ENCODE measurements at regions not wholly inside any gene's neighbourhood (a gene's known extent, or its start where the extent isn't known, plus 50 kb on each side); places are given as distances from the start of the nearest gene placed in this dataset.

DNA sequence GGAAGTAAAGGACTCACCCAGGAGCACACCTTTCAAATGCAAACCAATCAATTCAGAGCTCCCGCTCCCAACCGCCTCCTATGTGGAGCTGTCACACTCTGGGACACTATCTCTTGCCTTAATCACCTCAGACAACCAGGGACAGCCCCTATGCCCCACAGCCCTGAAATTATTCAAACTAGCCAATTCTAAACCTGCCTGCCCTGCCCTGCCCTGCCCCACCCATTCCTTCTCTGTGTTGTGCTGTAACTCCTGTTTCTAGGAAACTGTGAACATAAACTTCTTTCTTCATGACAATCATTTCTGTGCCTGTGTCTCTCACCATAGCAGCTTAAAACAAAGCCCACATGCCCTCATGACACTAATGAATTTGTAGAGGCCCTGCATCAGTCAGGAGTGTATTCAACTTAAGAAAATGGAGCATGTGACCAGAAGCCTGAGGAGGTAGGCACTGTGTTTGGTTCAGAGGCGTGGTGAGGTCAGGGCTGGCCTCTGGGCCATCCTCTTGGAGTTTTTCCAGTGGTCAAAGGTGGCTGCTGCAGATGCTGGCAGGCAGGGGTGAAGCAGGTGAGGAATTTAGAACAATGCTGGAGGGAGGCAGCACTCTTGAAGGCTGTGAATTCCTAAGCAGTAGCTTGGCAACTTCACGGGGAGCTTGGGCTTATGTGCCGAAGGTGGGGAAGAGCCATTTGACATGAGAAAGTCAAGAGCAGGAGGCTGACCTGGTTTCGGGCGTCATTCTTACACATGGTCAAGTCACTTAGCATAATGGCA, 74.5 kb downstream of the RHOU start:
- TF ChIP-seq, protein P1, sequence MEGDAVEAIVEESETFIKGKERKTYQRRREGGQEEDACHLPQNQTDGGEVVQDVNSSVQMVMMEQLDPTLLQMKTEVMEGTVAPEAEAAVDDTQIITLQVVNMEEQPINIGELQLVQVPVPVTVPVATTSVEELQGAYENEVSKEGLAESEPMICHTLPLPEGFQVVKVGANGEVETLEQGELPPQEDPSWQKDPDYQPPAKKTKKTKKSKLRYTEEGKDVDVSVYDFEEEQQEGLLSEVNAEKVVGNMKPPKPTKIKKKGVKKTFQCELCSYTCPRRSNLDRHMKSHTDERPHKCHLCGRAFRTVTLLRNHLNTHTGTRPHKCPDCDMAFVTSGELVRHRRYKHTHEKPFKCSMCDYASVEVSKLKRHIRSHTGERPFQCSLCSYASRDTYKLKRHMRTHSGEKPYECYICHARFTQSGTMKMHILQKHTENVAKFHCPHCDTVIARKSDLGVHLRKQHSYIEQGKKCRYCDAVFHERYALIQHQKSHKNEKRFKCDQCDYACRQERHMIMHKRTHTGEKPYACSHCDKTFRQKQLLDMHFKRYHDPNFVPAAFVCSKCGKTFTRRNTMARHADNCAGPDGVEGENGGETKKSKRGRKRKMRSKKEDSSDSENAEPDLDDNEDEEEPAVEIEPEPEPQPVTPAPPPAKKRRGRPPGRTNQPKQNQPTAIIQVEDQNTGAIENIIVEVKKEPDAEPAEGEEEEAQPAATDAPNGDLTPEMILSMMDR (IDR thresholded peaks at IDR 0.05) = no peak
- TF ChIP-seq, protein P2, sequence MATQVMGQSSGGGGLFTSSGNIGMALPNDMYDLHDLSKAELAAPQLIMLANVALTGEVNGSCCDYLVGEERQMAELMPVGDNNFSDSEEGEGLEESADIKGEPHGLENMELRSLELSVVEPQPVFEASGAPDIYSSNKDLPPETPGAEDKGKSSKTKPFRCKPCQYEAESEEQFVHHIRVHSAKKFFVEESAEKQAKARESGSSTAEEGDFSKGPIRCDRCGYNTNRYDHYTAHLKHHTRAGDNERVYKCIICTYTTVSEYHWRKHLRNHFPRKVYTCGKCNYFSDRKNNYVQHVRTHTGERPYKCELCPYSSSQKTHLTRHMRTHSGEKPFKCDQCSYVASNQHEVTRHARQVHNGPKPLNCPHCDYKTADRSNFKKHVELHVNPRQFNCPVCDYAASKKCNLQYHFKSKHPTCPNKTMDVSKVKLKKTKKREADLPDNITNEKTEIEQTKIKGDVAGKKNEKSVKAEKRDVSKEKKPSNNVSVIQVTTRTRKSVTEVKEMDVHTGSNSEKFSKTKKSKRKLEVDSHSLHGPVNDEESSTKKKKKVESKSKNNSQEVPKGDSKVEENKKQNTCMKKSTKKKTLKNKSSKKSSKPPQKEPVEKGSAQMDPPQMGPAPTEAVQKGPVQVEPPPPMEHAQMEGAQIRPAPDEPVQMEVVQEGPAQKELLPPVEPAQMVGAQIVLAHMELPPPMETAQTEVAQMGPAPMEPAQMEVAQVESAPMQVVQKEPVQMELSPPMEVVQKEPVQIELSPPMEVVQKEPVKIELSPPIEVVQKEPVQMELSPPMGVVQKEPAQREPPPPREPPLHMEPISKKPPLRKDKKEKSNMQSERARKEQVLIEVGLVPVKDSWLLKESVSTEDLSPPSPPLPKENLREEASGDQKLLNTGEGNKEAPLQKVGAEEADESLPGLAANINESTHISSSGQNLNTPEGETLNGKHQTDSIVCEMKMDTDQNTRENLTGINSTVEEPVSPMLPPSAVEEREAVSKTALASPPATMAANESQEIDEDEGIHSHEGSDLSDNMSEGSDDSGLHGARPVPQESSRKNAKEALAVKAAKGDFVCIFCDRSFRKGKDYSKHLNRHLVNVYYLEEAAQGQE (IDR thresholded peaks at IDR 0.05; ENCODE audit: insufficient read depth in 1 of 2, low read depth in 2 of 2, low read length in 1 of 2) = no peak
- TF ChIP-seq POLR2AphosphoS5 (IDR thresholded peaks at IDR 0.05; ENCODE audit: low read depth, low read length) (no peak), TCF7L2 (IDR thresholded peaks at IDR 0.05; ENCODE audit: low read depth, low read length) (no peak), SIN3A (IDR thresholded peaks at IDR 0.05; ENCODE audit: borderline replicate concordance, insufficient read depth, low read depth, low read length) (no peak)

All from Panc1 (cell line).